ENCODE measurements at regions not wholly inside any gene's neighbourhood (a gene's known extent, or its start where the extent isn't known, plus 50 kb on each side); places are given as distances from the start of the nearest gene placed in this dataset.
A peak's percentile ranks its signal among the peaks of the same experiment; 100 is the strongest.

GRCh38 chr18:64273724-64274123 lies 124.8 kb upstream of the LINC00305 start:
- no peak overlapping the region for H3K27ac ChIP-seq (replicated peaks)
- TF ChIP-seq POLR2AphosphoS5 (IDR thresholded peaks at IDR 0.05; ENCODE audit: low read depth) (no peak), REST (IDR thresholded peaks at IDR 0.05; ENCODE audit: insufficient replicate concordance, low read depth) (no peak), SPI1 (IDR thresholded peaks at IDR 0.05; ENCODE audit: borderline replicate concordance, low read depth) (no peak), CTCF (IDR thresholded peaks at IDR 0.05; ENCODE audit: insufficient read depth, low read length) (no peak), GABPA (IDR thresholded peaks at IDR 0.05; ENCODE audit: low read depth) (no peak)

GRCh38 chr18:64271975-64272659 lies 123.2 kb upstream of the LINC00305 start:
- TF ChIP-seq GABPA (IDR thresholded peaks at IDR 0.05; ENCODE audit: low read depth): no peak
- no peak for TF ChIP-seq SPI1 (IDR thresholded peaks at IDR 0.05; ENCODE audit: borderline replicate concordance, low read depth)
- no peak for TF ChIP-seq POLR2AphosphoS5 (IDR thresholded peaks at IDR 0.05; ENCODE audit: low read depth)
- no peak for TF ChIP-seq CTCF (IDR thresholded peaks at IDR 0.05; ENCODE audit: insufficient read depth, low read length)
- no peak for TF ChIP-seq REST (IDR thresholded peaks at IDR 0.05; ENCODE audit: insufficient replicate concordance, low read depth)
- DNase-seq (ENCODE audit: low read depth in 1 of 2, low spot score in 1 of 2): no peak
- Histone ChIP-seq H3K27me3 (ENCODE audit: insufficient read depth, poor library complexity, severe bottlenecking) (no peaks in the 10 kb centered on the region), H3K27ac (replicated peaks) (no peak overlapping the region), H3K4me3 (replicated peaks; ENCODE audit: insufficient read depth, low read length) (no peak overlapping the region)

More at GRCh38 chr18:64273724-64274123, 124.8 kb upstream of the LINC00305 start:
- Histone ChIP-seq H3K4me3 (replicated peaks; ENCODE audit: insufficient read depth, low read length) (no peak overlapping the region), H3K27me3 (ENCODE audit: insufficient read depth, poor library complexity, severe bottlenecking) (no peaks in the 10 kb centered on the region)
- DNase-seq (ENCODE audit: low read depth in 1 of 2, low spot score in 1 of 2): no peak

- no peak overlapping the region for H3K4me3 ChIP-seq (replicated peaks; ENCODE audit: insufficient read depth, low read length)
- no peak overlapping the region for H3K27ac ChIP-seq (replicated peaks)
- no peaks in the 10 kb centered on the region for H3K27me3 ChIP-seq (ENCODE audit: insufficient read depth, poor library complexity, severe bottlenecking)
- no peak for DNase-seq (ENCODE audit: low read depth in 1 of 2, low spot score in 1 of 2)
- no peak for TF ChIP-seq GABPA (IDR thresholded peaks at IDR 0.05; ENCODE audit: low read depth)
Measured at GRCh38 chr18:64271246-64271645, 122.4 kb upstream of the LINC00305 start.

GRCh38 chr18:64270608-64271007 lies 121.7 kb upstream of the LINC00305 start:
- H3K4me3 ChIP-seq (replicated peaks; ENCODE audit: insufficient read depth, low read length): no peak overlapping the region
- no peaks in the 10 kb centered on the region for H3K27me3 ChIP-seq (ENCODE audit: insufficient read depth, poor library complexity, severe bottlenecking)
- no peak for DNase-seq (ENCODE audit: low read depth in 1 of 2, low spot score in 1 of 2)
- TF ChIP-seq CTCF (IDR thresholded peaks at IDR 0.05; ENCODE audit: insufficient read depth, low read length): no peak
- TF ChIP-seq SPI1 (IDR thresholded peaks at IDR 0.05; ENCODE audit: borderline replicate concordance, low read depth): peak; percentile 82
- no peak overlapping the region for H3K27ac ChIP-seq (replicated peaks)
